ENCODE measurements at regions not wholly inside any gene's neighbourhood (a gene's known extent, or its start where the extent isn't known, plus 50 kb on each side); places are given as distances from the start of the nearest gene placed in this dataset.

- no peaks in the 10 kb centered on the region for H3K27me3 ChIP-seq (ENCODE audit: low read depth, low read length)
- H3K4me1 ChIP-seq (ENCODE audit: low read length) = no peaks in the 10 kb centered on the region
- no peaks in the 10 kb centered on the region for H4K20me1 ChIP-seq (ENCODE audit: insufficient read depth, low read length)
- no peak overlapping the region for H2AFZ ChIP-seq (ENCODE audit: low read depth, low read length)
- no peaks in the 10 kb centered on the region for H3K36me3 ChIP-seq (replicated peaks; ENCODE audit: low read depth, low read length)
- no peak overlapping the region for H3K9ac ChIP-seq (ENCODE audit: low read length)
- TF ChIP-seq EZH2phosphoT487 (IDR thresholded peaks at IDR 0.05; ENCODE audit: low read depth) = no peak
- TF ChIP-seq, protein P1, sequence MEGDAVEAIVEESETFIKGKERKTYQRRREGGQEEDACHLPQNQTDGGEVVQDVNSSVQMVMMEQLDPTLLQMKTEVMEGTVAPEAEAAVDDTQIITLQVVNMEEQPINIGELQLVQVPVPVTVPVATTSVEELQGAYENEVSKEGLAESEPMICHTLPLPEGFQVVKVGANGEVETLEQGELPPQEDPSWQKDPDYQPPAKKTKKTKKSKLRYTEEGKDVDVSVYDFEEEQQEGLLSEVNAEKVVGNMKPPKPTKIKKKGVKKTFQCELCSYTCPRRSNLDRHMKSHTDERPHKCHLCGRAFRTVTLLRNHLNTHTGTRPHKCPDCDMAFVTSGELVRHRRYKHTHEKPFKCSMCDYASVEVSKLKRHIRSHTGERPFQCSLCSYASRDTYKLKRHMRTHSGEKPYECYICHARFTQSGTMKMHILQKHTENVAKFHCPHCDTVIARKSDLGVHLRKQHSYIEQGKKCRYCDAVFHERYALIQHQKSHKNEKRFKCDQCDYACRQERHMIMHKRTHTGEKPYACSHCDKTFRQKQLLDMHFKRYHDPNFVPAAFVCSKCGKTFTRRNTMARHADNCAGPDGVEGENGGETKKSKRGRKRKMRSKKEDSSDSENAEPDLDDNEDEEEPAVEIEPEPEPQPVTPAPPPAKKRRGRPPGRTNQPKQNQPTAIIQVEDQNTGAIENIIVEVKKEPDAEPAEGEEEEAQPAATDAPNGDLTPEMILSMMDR (IDR thresholded peaks at IDR 0.05; ENCODE audit: low read depth, low read length) = no peak
- H3K79me2 ChIP-seq (ENCODE audit: low read length) = no peaks in the 10 kb centered on the region
- H3K4me3 ChIP-seq (ENCODE audit: low read length) = no peak overlapping the region
- no peak overlapping the region for H3K27ac ChIP-seq (ENCODE audit: low read length)
- H3K9me3 ChIP-seq (ENCODE audit: insufficient read depth, low read length) = no peaks in the 10 kb centered on the region
- H3K4me2 ChIP-seq (ENCODE audit: low read length) = no peak overlapping the region
Measured at GRCh38 chr20:11677428-11677827, 240.3 kb upstream of the BTBD3 start.

DNA sequence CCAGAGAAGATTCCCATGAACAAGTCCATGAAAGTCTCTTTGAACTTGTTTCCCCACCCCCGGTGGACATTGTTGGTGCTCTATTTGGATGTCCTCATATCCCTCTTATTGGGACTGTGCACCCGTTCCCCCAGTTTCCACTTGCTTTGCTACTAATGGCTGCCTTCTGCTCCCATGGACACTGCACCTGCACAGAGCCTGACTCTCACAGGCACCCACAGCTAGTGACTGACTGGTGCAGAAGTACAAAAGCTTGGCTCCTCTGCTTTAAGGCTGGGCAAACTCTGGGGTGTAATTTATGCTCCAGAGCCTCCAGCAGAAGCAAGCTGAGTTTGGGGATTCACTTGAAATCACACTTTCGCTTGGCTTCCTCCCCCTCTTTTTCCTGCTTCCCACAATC lies 239.9 kb upstream of the BTBD3 start:
- Histone ChIP-seq H3K36me3 (replicated peaks; ENCODE audit: low read depth, low read length) (no peaks in the 10 kb centered on the region), H3K27ac (ENCODE audit: low read length) (no peak overlapping the region), H3K27me3 (ENCODE audit: low read depth, low read length) (no peaks in the 10 kb centered on the region), H3K4me2 (ENCODE audit: low read length) (no peak overlapping the region), H3K4me1 (ENCODE audit: low read length) (no peaks in the 10 kb centered on the region), H3K9me3 (ENCODE audit: insufficient read depth, low read length) (no peaks in the 10 kb centered on the region), H3K79me2 (ENCODE audit: low read length) (no peaks in the 10 kb centered on the region), H4K20me1 (ENCODE audit: insufficient read depth, low read length) (no peaks in the 10 kb centered on the region), H2AFZ (ENCODE audit: low read depth, low read length) (no peak overlapping the region), H3K4me3 (ENCODE audit: low read length) (no peak overlapping the region), H3K9ac (ENCODE audit: low read length) (no peak overlapping the region)
- TF ChIP-seq, protein P1 (IDR thresholded peaks at IDR 0.05; ENCODE audit: low read depth, low read length) = no peak
- TF ChIP-seq EZH2phosphoT487 (IDR thresholded peaks at IDR 0.05; ENCODE audit: low read depth) = no peak

GRCh38 chr20:11682285-11682684 lies 235.4 kb upstream of the BTBD3 start:
- Histone ChIP-seq H3K4me2 (ENCODE audit: low read length) (no peak overlapping the region), H3K36me3 (replicated peaks; ENCODE audit: low read depth, low read length) (no peaks in the 10 kb centered on the region), H3K9ac (ENCODE audit: low read length) (no peak overlapping the region), H3K27me3 (ENCODE audit: low read depth, low read length) (no peaks in the 10 kb centered on the region), H4K20me1 (ENCODE audit: insufficient read depth, low read length) (no peaks in the 10 kb centered on the region), H3K4me3 (ENCODE audit: low read length) (no peak overlapping the region), H2AFZ (ENCODE audit: low read depth, low read length) (no peak overlapping the region), H3K9me3 (ENCODE audit: insufficient read depth, low read length) (no peaks in the 10 kb centered on the region), H3K79me2 (ENCODE audit: low read length) (no peaks in the 10 kb centered on the region), H3K27ac (ENCODE audit: low read length) (no peak overlapping the region), H3K4me1 (ENCODE audit: low read length) (no peaks in the 10 kb centered on the region)
- TF ChIP-seq, protein P1 (IDR thresholded peaks at IDR 0.05; ENCODE audit: low read depth, low read length) = no peak
- no peak for TF ChIP-seq EZH2phosphoT487 (IDR thresholded peaks at IDR 0.05; ENCODE audit: low read depth)

GRCh38 chr20:11686195-11686594 lies 231.5 kb upstream of the BTBD3 start:
- Histone ChIP-seq H3K36me3 (replicated peaks; ENCODE audit: low read depth, low read length) (no peaks in the 10 kb centered on the region), H3K9me3 (ENCODE audit: insufficient read depth, low read length) (no peaks in the 10 kb centered on the region), H3K4me3 (ENCODE audit: low read length) (no peak overlapping the region), H3K27ac (ENCODE audit: low read length) (no peak overlapping the region), H3K4me1 (ENCODE audit: low read length) (no peaks in the 10 kb centered on the region), H3K79me2 (ENCODE audit: low read length) (no peaks in the 10 kb centered on the region), H4K20me1 (ENCODE audit: insufficient read depth, low read length) (no peaks in the 10 kb centered on the region), H3K4me2 (ENCODE audit: low read length) (no peak overlapping the region), H2AFZ (ENCODE audit: low read depth, low read length) (no peak overlapping the region), H3K9ac (ENCODE audit: low read length) (no peak overlapping the region), H3K27me3 (ENCODE audit: low read depth, low read length) (no peaks in the 10 kb centered on the region)
- TF ChIP-seq, protein P1 (IDR thresholded peaks at IDR 0.05; ENCODE audit: low read depth, low read length) = no peak
- no peak for TF ChIP-seq EZH2phosphoT487 (IDR thresholded peaks at IDR 0.05; ENCODE audit: low read depth)

All from OCI-LY3 (cell line).